Panc1 (cell line): ENCODE measurements at regions not wholly inside any gene's neighbourhood (a gene's known extent, or its start where the extent isn't known, plus 50 kb on each side); places are given as distances from the start of the nearest gene placed in this dataset.

Experiments
- ATAC-seq: fragments of 200-7000 bp; cut with Tn5 transposase; 2 replicates; pipeline ENCODE4 v1.9.1; 2020; ENCODE audit warnings: mild to moderate bottlenecking, moderate library complexity
- BruUV-seq: library from RNA; stranded (reverse); fragments of 400-500 nt; replicated peaks from 2 replicates; lab custom pipeline; 2021; lab: Mats Ljungman, UMichigan
- CTCF ChIA-PET: fragments of 300-600 bp; sonication (Branson Sonifier 250); formaldehyde crosslinking; loops from one replicate; lab custom pipeline; 2022; ENCODE audit warnings: antibody characterized with exemption; lab: Charles Lee
- POLR2A ChIA-PET: fragments of 300-600 bp; sonication (Branson Sonifier 250); formaldehyde crosslinking; loops from one replicate; lab custom pipeline; 2022; ENCODE audit warnings: antibody characterized with exemption; lab: Charles Lee
- DNase-seq: peaks from one replicate; pipeline ENCODE4 v3.0.0-alpha.2; 2010; ENCODE audit warnings: low read depth, low spot score
- H3K27ac ChIP-seq: 2 replicates; pipeline ENCODE4 v1.5.1; 2011; ENCODE audit warnings: mild to moderate bottlenecking, low read length, inconsistent platforms
- H3K27me3 ChIP-seq: fragments of 200-500 bp; sonication (Bioruptor generic); 2 replicates; pipeline ENCODE4 v1.6.0; 2014; ENCODE audit warnings: low read length, inconsistent platforms; ENCODE audit not compliant: control insufficient read depth, insufficient read depth
- H3K36me3 ChIP-seq: fragments of 200-500 bp; sonication (Bioruptor generic); 2 replicates; pipeline ENCODE4 v1.5.1; 2014; ENCODE audit warnings: inconsistent platforms, mild to moderate bottlenecking, low read length, moderate library complexity; ENCODE audit not compliant: control insufficient read depth, insufficient read depth
- H3K4me1 ChIP-seq: 2 replicates; pipeline ENCODE4 v1.5.1; 2011; ENCODE audit warnings: inconsistent platforms, mild to moderate bottlenecking, low read length, moderate library complexity; ENCODE audit not compliant: control insufficient read depth, insufficient read depth
- H3K4me3 ChIP-seq, 2 experiments: 2 replicates each; pipeline ENCODE4 v1.5.1; 2011 to 2012; ENCODE audit warnings: low read depth in 2 of 2, low read length in 2 of 2, mild to moderate bottlenecking in 2 of 2, inconsistent platforms in 1 of 2, moderate library complexity in 1 of 2
- H3K9me3 ChIP-seq: fragments of 200-500 bp; sonication (Bioruptor generic); 2 replicates; pipeline ENCODE4 v1.5.1; 2014; ENCODE audit warnings: low read depth, mild to moderate bottlenecking, inconsistent platforms, low read length, moderate library complexity; ENCODE audit not compliant: control insufficient read depth, insufficient read depth
- POLR2AphosphoS5 ChIP-seq: IDR thresholded peaks from 2 replicates; pipeline ENCODE4 v1.6.1; 2012; ENCODE audit warnings: mild to moderate bottlenecking, low read depth, low read length, moderate library complexity
- REST ChIP-seq, 2 experiments: IDR thresholded peaks; 2 replicates each; pipeline ENCODE4 v1.6.1; 2011 to 2012; ENCODE audit warnings: low read depth in 2 of 2, control low read depth in 1 of 2, low read length in 1 of 2, mild to moderate bottlenecking in 1 of 2, moderate library complexity in 1 of 2; ENCODE audit not compliant: insufficient read depth in 1 of 2
- SIN3A ChIP-seq: IDR thresholded peaks from 2 replicates; pipeline ENCODE4 v1.6.1; 2012; ENCODE audit warnings: low read depth, mild to moderate bottlenecking, low read length, moderate library complexity, borderline replicate concordance; ENCODE audit not compliant: insufficient read depth
- TCF7L2 ChIP-seq: IDR thresholded peaks from 2 replicates; pipeline ENCODE4 v1.6.1; 2011; ENCODE audit warnings: mild to moderate bottlenecking, low read depth, low read length, inconsistent platforms
- in situ Hi-C: cut with HindIII; loops from 2 replicates; pipeline ENCODE4 v1.10.0; 2016; ENCODE audit warnings: low sequenced_read_pairs, low pct_unique_long_range_greater_than_20kb
- intact Hi-C: fragments of 100-400 bp; cut with micrococcal nuclease; formaldehyde crosslinking; loops from one replicate; pipeline ENCODE4 v1.10.0; 2022; ENCODE audit not compliant: unreplicated experiment
- TF ChIP-seq, protein P1 (sequence below): fragments of 450-650 bp; IDR thresholded peaks from 2 replicates; pipeline ENCODE4 v1.5.1; 2017; ENCODE audit warnings: mild to moderate bottlenecking

- H3K36me3 ChIP-seq = no peaks in the 10 kb centered on the region
- H3K4me1 ChIP-seq = peaks cover 4% of the 10 kb centered on the region
- ChIA-PET CTCF (interaction anchor here (0.7 to 1.3 kb wide), 3 partner anchors 40 to 1328 kb away, joined by 3 to 5 read pairs (median 4); no protein-coding TSS in a partner anchor), POLR2A (no interaction called here)
- DNase-seq (no peak), ATAC-seq (no peak)
- peaks cover 6% of the 10 kb centered on the region for H3K27me3 ChIP-seq
- H3K27ac ChIP-seq = no peak overlapping the region
- H3K9me3 ChIP-seq = no peaks in the 10 kb centered on the region
- TF ChIP-seq SIN3A (no peak), TCF7L2 (no peak), POLR2AphosphoS5 (no peak), REST (IDR thresholded peaks at IDR 0.05; ENCODE audit: insufficient read depth in 1 of 2, low read depth in 2 of 2, low read length in 1 of 2) (no peak)
- TF ChIP-seq, protein P1, sequence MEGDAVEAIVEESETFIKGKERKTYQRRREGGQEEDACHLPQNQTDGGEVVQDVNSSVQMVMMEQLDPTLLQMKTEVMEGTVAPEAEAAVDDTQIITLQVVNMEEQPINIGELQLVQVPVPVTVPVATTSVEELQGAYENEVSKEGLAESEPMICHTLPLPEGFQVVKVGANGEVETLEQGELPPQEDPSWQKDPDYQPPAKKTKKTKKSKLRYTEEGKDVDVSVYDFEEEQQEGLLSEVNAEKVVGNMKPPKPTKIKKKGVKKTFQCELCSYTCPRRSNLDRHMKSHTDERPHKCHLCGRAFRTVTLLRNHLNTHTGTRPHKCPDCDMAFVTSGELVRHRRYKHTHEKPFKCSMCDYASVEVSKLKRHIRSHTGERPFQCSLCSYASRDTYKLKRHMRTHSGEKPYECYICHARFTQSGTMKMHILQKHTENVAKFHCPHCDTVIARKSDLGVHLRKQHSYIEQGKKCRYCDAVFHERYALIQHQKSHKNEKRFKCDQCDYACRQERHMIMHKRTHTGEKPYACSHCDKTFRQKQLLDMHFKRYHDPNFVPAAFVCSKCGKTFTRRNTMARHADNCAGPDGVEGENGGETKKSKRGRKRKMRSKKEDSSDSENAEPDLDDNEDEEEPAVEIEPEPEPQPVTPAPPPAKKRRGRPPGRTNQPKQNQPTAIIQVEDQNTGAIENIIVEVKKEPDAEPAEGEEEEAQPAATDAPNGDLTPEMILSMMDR = no peak
- no peak overlapping the region for H3K4me3 ChIP-seq
- intact Hi-C loops (loop anchor here (5.0 to 10.0 kb wide), 3 partner anchors 39 to 967 kb away; no protein-coding TSS in a partner anchor), in situ Hi-C loops (no loop called here)
- no TSS peak for BruUV-seq
These were observed 458.6 kb upstream of the ASIC2 start for GRCh38 chr17:33751702-33752065.

- no peak for DNase-seq
- BruUV-seq = no TSS peak
- Histone ChIP-seq H3K36me3 (no peaks in the 10 kb centered on the region), H3K9me3 (no peaks in the 10 kb centered on the region), H3K4me1 (peaks cover 4% of the 10 kb centered on the region), H3K27ac (no peak overlapping the region), H3K4me3 (no peak overlapping the region), H3K27me3 (peaks cover 3% of the 10 kb centered on the region; the same call in 1 of the 2 replicates)
- no peak for TF ChIP-seq SIN3A
- in situ Hi-C loops (no loop called here), intact Hi-C loops (loop anchor here (5.0 to 10.0 kb wide), 3 partner anchors 41 to 969 kb away; no protein-coding TSS in a partner anchor)
- CTCF ChIA-PET = interaction anchor here (1.0 kb wide), 1 partner anchor 393 kb away, joined by 3 read pairs; no protein-coding TSS in a partner anchor
- no peak for ATAC-seq
- POLR2A ChIA-PET = no interaction called here
These were observed 460.4 kb upstream of the ASIC2 start for GRCh38 chr17:33753452-33753851.

GRCh38 chr17:33756021-33756420 lies 462.9 kb upstream of the ASIC2 start:
- POLR2A ChIA-PET = no interaction called here
- Histone ChIP-seq H3K27ac (no peak overlapping the region), H3K27me3 (no peaks in the 10 kb centered on the region), H3K4me3 (no peak overlapping the region), H3K36me3 (no peaks in the 10 kb centered on the region), H3K4me1 (peaks cover 4% of the 10 kb centered on the region; the same call in 1 of the 2 replicates), H3K9me3 (no peaks in the 10 kb centered on the region)
- intact Hi-C loops = loop anchor here (10.0 kb wide), 1 partner anchor 971 kb away; no protein-coding TSS in a partner anchor
- TF ChIP-seq TCF7L2 = no peak
- no peak for TF ChIP-seq SIN3A
- DNase-seq (no peak), ATAC-seq (no peak)
- CTCF ChIA-PET = no interaction called here
- in situ Hi-C loops = no loop called here
- no TSS peak for BruUV-seq
